H9 (cell line): ENCODE measurements at regions not wholly inside any gene's neighbourhood (a gene's known extent, or its start where the extent isn't known, plus 50 kb on each side); places are given as distances from the start of the nearest gene placed in this dataset.

Experiments
- DNase-seq: peaks from one replicate; pipeline ENCODE4 v3.0.0-alpha.2; 2017
- H2AFZ ChIP-seq: one replicate; pipeline ENCODE4 v1.6.1; 2013; ENCODE audit warnings: mild to moderate bottlenecking, low read length, control low read depth, moderate library complexity
- H2AK5ac ChIP-seq: 2 replicates; pipeline ENCODE4 v1.6.1; 2013; ENCODE audit warnings: low read length, control low read depth, mixed read lengths; ENCODE audit not compliant: insufficient read length
- H2BK120ac ChIP-seq: one replicate; pipeline ENCODE4 v1.6.1; 2013; ENCODE audit warnings: low read depth, mild to moderate bottlenecking, low read length, control low read depth, inconsistent platforms; ENCODE audit not compliant: poor library complexity, severe bottlenecking
- H2BK12ac ChIP-seq: 2 replicates; pipeline ENCODE4 v1.6.1; 2013; ENCODE audit warnings: low read length, control low read depth, mixed read lengths, low read depth; ENCODE audit not compliant: insufficient read length
- H2BK15ac ChIP-seq: 2 replicates; pipeline ENCODE4 v1.6.1; 2013; ENCODE audit warnings: low read depth, low read length, control low read depth
- H2BK20ac ChIP-seq: one replicate; pipeline ENCODE4 v1.6.1; 2013; ENCODE audit warnings: low read depth, mild to moderate bottlenecking, low read length, control low read depth, inconsistent platforms; ENCODE audit not compliant: poor library complexity, severe bottlenecking
- H2BK5ac ChIP-seq: 2 replicates; pipeline ENCODE4 v1.6.1; 2013; ENCODE audit warnings: low read length, control low read depth, mixed read lengths; ENCODE audit not compliant: insufficient read length
- H3K14ac ChIP-seq: 2 replicates; pipeline ENCODE4 v1.6.1; 2013; ENCODE audit warnings: low read length, control low read depth; ENCODE audit not compliant: insufficient read depth
- H3K18ac ChIP-seq: 2 replicates; pipeline ENCODE4 v1.6.1; 2013; ENCODE audit warnings: low read depth, mild to moderate bottlenecking, mixed read lengths, low read length, control low read depth; ENCODE audit not compliant: insufficient read length
- H3K23ac ChIP-seq: 2 replicates; pipeline ENCODE4 v1.6.1; 2013; ENCODE audit warnings: low read length, control low read depth, mixed read lengths, low read depth; ENCODE audit not compliant: insufficient read length
- H3K23me2 ChIP-seq: 2 replicates; pipeline ENCODE4 v1.6.1; 2013; ENCODE audit warnings: low read depth, mild to moderate bottlenecking, mixed read lengths, low read length, control low read depth; ENCODE audit not compliant: insufficient read length, poor library complexity, severe bottlenecking
- H3K27ac ChIP-seq: 2 replicates; pipeline ENCODE4 v1.5.1; 2013; ENCODE audit warnings: low read length, control low read depth, mixed read lengths, low read depth; ENCODE audit not compliant: insufficient read length
- H3K27me3 ChIP-seq: 2 replicates; pipeline ENCODE4 v1.6.1; 2013; ENCODE audit warnings: low read length, control low read depth, inconsistent platforms; ENCODE audit not compliant: insufficient read depth
- H3K4ac ChIP-seq: 2 replicates; pipeline ENCODE4 v1.6.1; 2013; ENCODE audit warnings: low read depth, mild to moderate bottlenecking, control low read depth, inconsistent platforms, low read length, moderate library complexity
- H3K4me1 ChIP-seq: 2 replicates; pipeline ENCODE4 v1.6.1; 2013; ENCODE audit warnings: low read length, control low read depth, inconsistent platforms; ENCODE audit not compliant: insufficient read depth
- H3K4me2 ChIP-seq: 2 replicates; pipeline ENCODE4 v1.6.1; 2013; ENCODE audit warnings: low read length, control low read depth, mixed read lengths; ENCODE audit not compliant: insufficient read length, insufficient read depth
- H3K56ac ChIP-seq: 2 replicates; pipeline ENCODE4 v1.6.1; 2013; ENCODE audit warnings: low read depth, mild to moderate bottlenecking, mixed read lengths, low read length, control low read depth; ENCODE audit not compliant: insufficient read length
- H3K79me1 ChIP-seq: 2 replicates; pipeline ENCODE4 v1.6.1; 2013; ENCODE audit warnings: low read depth, mild to moderate bottlenecking, moderate library complexity, low read length, control low read depth, inconsistent platforms; ENCODE audit not compliant: insufficient read depth, poor library complexity, severe bottlenecking
- H3K79me2 ChIP-seq: 2 replicates; pipeline ENCODE4 v1.6.1; 2013; ENCODE audit warnings: low read length, control low read depth, inconsistent platforms; ENCODE audit not compliant: insufficient read depth
- H3K9ac ChIP-seq: 2 replicates; pipeline ENCODE4 v1.6.1; 2013; ENCODE audit warnings: low read length, control low read depth, mixed read lengths; ENCODE audit not compliant: insufficient read length; ENCODE audit errors: extremely low read depth
- H3K9me3 ChIP-seq: one replicate; pipeline ENCODE4 v1.6.1; 2013; ENCODE audit warnings: low read depth, low read length, inconsistent platforms; ENCODE audit not compliant: control insufficient read depth
- H3T11ph ChIP-seq: one replicate; pipeline ENCODE4 v1.6.1; 2013; ENCODE audit warnings: mild to moderate bottlenecking, low read length, control low read depth, inconsistent platforms
- H4K20me1 ChIP-seq: one replicate; pipeline ENCODE4 v1.6.1; 2013; ENCODE audit not compliant: control insufficient read depth, insufficient read length, insufficient read depth
- H4K5ac ChIP-seq: 2 replicates; pipeline ENCODE4 v1.6.1; 2013; ENCODE audit warnings: low read depth, mild to moderate bottlenecking, mixed read lengths, low read length, control low read depth; ENCODE audit not compliant: insufficient read length
- H4K8ac ChIP-seq: replicated peaks from 2 replicates; pipeline ENCODE4 v1.6.1; 2013; ENCODE audit warnings: low read length, control low read depth, mixed read lengths, low read depth; ENCODE audit not compliant: insufficient read length
- H4K91ac ChIP-seq: 2 replicates; pipeline ENCODE4 v1.6.1; 2013; ENCODE audit warnings: low read depth, mild to moderate bottlenecking, moderate library complexity, mixed read lengths, low read length, control low read depth; ENCODE audit not compliant: insufficient read length
- H3K27ac Mint-ChIP-seq, 3 experiments: 2 replicates in 2 of 3; 3 replicates in 1 of 3; pipeline ENCODE4 v1.8.0; 2020 to 2021; ENCODE audit warnings: mixed read lengths in 3 of 3, mild to moderate bottlenecking in 1 of 3, moderate library complexity in 1 of 3
- H3K27me3 Mint-ChIP-seq: 2 replicates; pipeline ENCODE4 v1.8.0; 2021; ENCODE audit warnings: low read depth, mild to moderate bottlenecking, moderate library complexity, mixed read lengths
- H3K36me3 Mint-ChIP-seq, 3 experiments: 2 replicates in 2 of 3; 3 replicates in 1 of 3; pipeline ENCODE4 v1.8.0; 2020 to 2021; ENCODE audit warnings: low read depth in 3 of 3, mixed read lengths in 3 of 3; ENCODE audit not compliant: insufficient read depth in 1 of 3
- H3K4me1 Mint-ChIP-seq, 2 experiments: 2 replicates each; pipeline ENCODE4 v1.8.0; 2020; ENCODE audit warnings: mixed read lengths in 2 of 2
- H3K4me3 Mint-ChIP-seq, 2 experiments: 2 replicates in 1 of 2; 3 replicates in 1 of 2; pipeline ENCODE4 v1.8.0; 2020 to 2021; ENCODE audit warnings: mild to moderate bottlenecking in 2 of 2, mixed read lengths in 2 of 2, moderate library complexity in 1 of 2
- H3K9me3 Mint-ChIP-seq, 2 experiments: 2 replicates in 1 of 2; 3 replicates in 1 of 2; pipeline ENCODE4 v1.8.0; 2020; ENCODE audit warnings: mild to moderate bottlenecking in 2 of 2, mixed read lengths in 2 of 2, moderate library complexity in 1 of 2
- WGBS: extraction: QIAGEN DNeasy Blood & Tissue Kit; methylation state at CpG from one replicate; pipeline ENCODE4 v1.1.7; 2013; ENCODE audit warnings: missing lambda C conversion rate, low lambda C conversion rate, mixed read lengths; ENCODE audit not compliant: insufficient read length; ENCODE audit errors: extremely low coverage; 5-methylcytosine and 5-hydroxymethylcytosine counted together
- TF ChIP-seq, protein P1 (sequence below): fragments of 200-600 bp; sonication (generic); conservative IDR thresholded peaks from 3 replicates; pipeline ENCODE4 v1.8.0; 2021; ENCODE audit warnings: antibody characterized with exemption, mild to moderate bottlenecking

- no peak overlapping the region for H3K27ac ChIP-seq
- H3K27me3 Mint-ChIP-seq = peaks cover 5% of the 10 kb centered on the region; the same call in 1 of the 2 replicates
- H3K4ac ChIP-seq = no peak overlapping the region
- no peak overlapping the region for H4K5ac ChIP-seq
- H3K9me3 ChIP-seq = no peaks in the 10 kb centered on the region
- H3K56ac ChIP-seq = no peak overlapping the region
- H3K27me3 ChIP-seq = no peaks in the 10 kb centered on the region
- H2BK15ac ChIP-seq = no peak overlapping the region
- H2BK12ac ChIP-seq = no peak overlapping the region
- H2AK5ac ChIP-seq = no peak overlapping the region
- no peak overlapping the region for H3K4me2 ChIP-seq
- DNase-seq = no peak
- H3K18ac ChIP-seq = no peak overlapping the region
- H3K79me2 ChIP-seq = no peaks in the 10 kb centered on the region
- no peak overlapping the region for H3K14ac ChIP-seq
- TF ChIP-seq, protein P1, sequence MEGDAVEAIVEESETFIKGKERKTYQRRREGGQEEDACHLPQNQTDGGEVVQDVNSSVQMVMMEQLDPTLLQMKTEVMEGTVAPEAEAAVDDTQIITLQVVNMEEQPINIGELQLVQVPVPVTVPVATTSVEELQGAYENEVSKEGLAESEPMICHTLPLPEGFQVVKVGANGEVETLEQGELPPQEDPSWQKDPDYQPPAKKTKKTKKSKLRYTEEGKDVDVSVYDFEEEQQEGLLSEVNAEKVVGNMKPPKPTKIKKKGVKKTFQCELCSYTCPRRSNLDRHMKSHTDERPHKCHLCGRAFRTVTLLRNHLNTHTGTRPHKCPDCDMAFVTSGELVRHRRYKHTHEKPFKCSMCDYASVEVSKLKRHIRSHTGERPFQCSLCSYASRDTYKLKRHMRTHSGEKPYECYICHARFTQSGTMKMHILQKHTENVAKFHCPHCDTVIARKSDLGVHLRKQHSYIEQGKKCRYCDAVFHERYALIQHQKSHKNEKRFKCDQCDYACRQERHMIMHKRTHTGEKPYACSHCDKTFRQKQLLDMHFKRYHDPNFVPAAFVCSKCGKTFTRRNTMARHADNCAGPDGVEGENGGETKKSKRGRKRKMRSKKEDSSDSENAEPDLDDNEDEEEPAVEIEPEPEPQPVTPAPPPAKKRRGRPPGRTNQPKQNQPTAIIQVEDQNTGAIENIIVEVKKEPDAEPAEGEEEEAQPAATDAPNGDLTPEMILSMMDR = no peak
- H2AFZ ChIP-seq = no peak overlapping the region
- H3K4me3 Mint-ChIP-seq = no peak overlapping the region
- WGBS = no CpG with 5 or more reads among the region's 17 CpGs
- H3K4me1 ChIP-seq = no peaks in the 10 kb centered on the region
- H2BK20ac ChIP-seq = no peak overlapping the region
- no peak overlapping the region for H3K9ac ChIP-seq
- no peak overlapping the region for H2BK120ac ChIP-seq
- H3K23me2 ChIP-seq = no peaks in the 10 kb centered on the region
- no peaks in the 10 kb centered on the region for H3K4me1 Mint-ChIP-seq
- no peaks in the 10 kb centered on the region for H3K36me3 Mint-ChIP-seq
- H4K91ac ChIP-seq = no peak overlapping the region
- H4K8ac ChIP-seq = no peak overlapping the region
- H3K27ac Mint-ChIP-seq = no peak overlapping the region
- no peak overlapping the region for H3T11ph ChIP-seq
- no peaks in the 10 kb centered on the region for H4K20me1 ChIP-seq
- no peaks in the 10 kb centered on the region; a peak in 1 of 5 replicates for H3K9me3 Mint-ChIP-seq
- H3K79me1 ChIP-seq = no peaks in the 10 kb centered on the region
- H2BK5ac ChIP-seq = no peak overlapping the region
- H3K23ac ChIP-seq = no peak overlapping the region
These were observed 337.0 kb downstream of the EIPR1 start for GRCh38 chr2:3040496-3041140.
